ENCODE measurements at regions not wholly inside any gene's neighbourhood (a gene's known extent, or its start where the extent isn't known, plus 50 kb on each side); places are given as distances from the start of the nearest gene placed in this dataset.

DNA sequence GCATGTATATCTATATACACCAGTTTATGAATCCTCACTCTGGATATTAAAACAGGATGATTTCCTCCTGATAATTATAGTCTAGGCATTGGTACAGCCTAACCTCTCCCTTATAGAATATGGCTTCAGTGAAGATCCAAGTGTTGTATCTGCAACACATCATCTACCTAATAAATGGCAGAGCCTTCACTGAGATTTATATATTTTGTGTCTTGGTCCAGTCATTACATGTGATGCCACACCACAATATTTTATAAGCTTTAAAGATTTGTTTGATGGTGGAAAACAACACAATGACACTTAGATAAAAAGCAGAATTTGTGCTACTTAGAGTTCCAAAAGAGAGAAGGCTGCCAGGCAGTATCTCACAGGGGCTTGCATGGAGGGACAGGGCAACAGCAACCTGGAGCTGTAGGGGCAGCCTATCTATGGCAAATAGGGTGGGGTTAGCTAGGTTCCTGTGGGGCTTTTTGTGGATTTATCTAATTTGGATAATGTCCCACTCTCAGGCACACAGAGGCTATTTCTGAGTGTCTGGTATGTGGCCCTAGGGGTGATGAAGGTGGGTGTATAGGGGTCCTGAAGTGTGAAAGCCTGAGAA, 1736.7 kb upstream of the PRR20A start:
- H3K4me1 ChIP-seq = no peaks in the 10 kb centered on the region
- DNase-seq = no peak
- H3K36me3 ChIP-seq = no peaks in the 10 kb centered on the region
- no peak overlapping the region for H3K4me3 ChIP-seq (ENCODE audit: low read depth, low read length)
- H3K9me3 ChIP-seq = no peaks in the 10 kb centered on the region
- H3K27me3 ChIP-seq = no peaks in the 10 kb centered on the region
- TF ChIP-seq, protein P1, sequence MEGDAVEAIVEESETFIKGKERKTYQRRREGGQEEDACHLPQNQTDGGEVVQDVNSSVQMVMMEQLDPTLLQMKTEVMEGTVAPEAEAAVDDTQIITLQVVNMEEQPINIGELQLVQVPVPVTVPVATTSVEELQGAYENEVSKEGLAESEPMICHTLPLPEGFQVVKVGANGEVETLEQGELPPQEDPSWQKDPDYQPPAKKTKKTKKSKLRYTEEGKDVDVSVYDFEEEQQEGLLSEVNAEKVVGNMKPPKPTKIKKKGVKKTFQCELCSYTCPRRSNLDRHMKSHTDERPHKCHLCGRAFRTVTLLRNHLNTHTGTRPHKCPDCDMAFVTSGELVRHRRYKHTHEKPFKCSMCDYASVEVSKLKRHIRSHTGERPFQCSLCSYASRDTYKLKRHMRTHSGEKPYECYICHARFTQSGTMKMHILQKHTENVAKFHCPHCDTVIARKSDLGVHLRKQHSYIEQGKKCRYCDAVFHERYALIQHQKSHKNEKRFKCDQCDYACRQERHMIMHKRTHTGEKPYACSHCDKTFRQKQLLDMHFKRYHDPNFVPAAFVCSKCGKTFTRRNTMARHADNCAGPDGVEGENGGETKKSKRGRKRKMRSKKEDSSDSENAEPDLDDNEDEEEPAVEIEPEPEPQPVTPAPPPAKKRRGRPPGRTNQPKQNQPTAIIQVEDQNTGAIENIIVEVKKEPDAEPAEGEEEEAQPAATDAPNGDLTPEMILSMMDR (IDR thresholded peaks at IDR 0.05; ENCODE audit: low read depth, low read length) = no peak

DNA sequence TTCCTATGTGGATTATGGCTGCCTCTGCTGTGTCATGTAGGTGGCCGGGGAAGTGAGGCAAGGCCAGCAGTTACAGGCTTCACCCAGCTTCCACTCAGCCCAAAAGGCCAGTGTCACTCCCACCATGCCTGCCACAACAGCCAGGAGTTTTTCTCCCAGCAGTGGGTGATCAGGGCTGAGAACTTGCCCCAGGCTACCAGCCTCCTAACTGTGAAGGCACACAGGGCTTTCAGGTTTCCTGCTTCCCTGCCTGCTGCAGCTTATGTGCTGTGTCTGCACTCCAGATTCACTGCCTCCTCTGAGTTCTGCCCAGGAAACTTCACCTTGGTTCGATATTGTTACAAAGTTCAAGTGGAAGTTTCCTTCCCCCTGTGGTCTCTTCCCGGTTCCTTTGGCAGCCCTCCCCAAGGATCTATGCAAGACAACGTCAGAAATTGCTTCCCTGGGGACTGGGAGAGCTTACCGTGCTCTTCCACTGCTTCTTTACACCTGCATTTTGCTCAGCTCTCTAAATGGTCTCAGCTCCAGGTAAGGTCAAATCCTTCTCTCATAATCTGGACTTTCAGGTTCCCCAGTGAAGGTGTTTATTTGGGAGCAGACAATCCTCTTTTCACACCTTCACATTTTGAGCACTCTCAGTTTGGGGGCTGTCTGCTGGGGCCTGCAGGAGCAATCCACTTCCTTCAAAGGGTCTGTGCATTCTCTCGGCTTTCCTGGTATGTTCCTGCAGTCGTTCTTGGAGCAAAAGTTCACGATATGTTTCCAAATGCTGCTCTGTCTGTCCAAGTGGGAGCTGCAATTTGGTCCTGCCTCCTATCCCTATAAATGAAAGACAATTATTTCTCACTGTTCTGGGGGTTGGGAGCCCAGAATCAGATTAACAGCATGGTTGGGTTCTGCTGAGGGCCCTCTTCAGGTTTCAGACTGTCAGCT, 1730.1 kb upstream of the PRR20A start:
- H3K4me3 ChIP-seq (ENCODE audit: low read depth, low read length) = no peak overlapping the region
- H3K4me1 ChIP-seq = peaks cover 5% of the 10 kb centered on the region; the same call in 1 of the 2 replicates
- H3K27me3 ChIP-seq = no peaks in the 10 kb centered on the region
- H3K9me3 ChIP-seq = no peaks in the 10 kb centered on the region
- TF ChIP-seq, protein P1 (IDR thresholded peaks at IDR 0.05; ENCODE audit: low read depth, low read length) = no peak
- peak; percentile 39 for DNase-seq
- H3K36me3 ChIP-seq = no peaks in the 10 kb centered on the region

DNA sequence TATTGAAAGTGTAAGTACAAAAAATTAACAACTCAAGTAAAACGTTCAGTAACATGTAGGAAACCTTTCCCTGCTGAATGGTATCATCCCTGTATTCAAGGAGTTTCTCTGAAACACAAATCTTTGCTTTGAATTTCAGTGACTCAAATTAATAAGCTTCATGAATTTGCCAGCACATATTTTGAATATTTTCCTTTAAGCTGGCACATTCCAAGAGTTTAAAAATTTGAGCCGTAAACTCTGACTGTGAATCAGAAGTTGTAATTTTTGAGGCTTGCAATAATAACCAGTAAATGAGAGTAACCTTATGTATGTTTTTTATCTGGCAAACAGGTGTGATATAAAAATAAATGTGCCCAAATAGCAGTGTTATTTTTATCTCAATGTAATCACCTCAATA, 1722.6 kb upstream of the PRR20A start:
- no peak for DNase-seq
- Histone ChIP-seq H3K27me3 (no peaks in the 10 kb centered on the region), H3K9me3 (no peaks in the 10 kb centered on the region), H3K4me1 (no peaks in the 10 kb centered on the region), H3K4me3 (ENCODE audit: low read depth, low read length) (no peak overlapping the region), H3K36me3 (no peaks in the 10 kb centered on the region)
- TF ChIP-seq, protein P1 (IDR thresholded peaks at IDR 0.05; ENCODE audit: low read depth, low read length) = no peak

DNA sequence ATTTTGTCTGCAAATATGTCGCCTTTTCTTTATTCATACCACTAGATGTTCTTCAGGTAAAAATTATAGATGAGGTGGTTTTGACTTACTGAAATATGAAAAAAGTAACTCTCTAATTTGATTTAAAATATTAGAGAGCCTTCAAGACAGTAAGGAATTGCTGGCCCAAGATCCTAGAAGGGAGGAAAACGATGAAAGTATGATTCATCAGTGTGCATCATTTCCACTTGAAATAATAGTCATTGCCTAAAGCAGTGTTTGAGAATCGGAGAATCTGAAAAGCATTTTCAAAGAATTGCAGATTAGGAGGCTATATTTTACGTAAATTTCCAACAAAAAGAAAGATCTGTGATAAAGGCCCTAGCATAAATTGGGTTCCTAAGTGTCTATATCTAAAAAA, 1707.9 kb upstream of the PRR20A start:
- no peak overlapping the region for H3K4me3 ChIP-seq (ENCODE audit: low read depth, low read length)
- no peaks in the 10 kb centered on the region for H3K27me3 ChIP-seq
- TF ChIP-seq, protein P1 (IDR thresholded peaks at IDR 0.05; ENCODE audit: low read depth, low read length) = no peak
- no peaks in the 10 kb centered on the region for H3K36me3 ChIP-seq
- H3K4me1 ChIP-seq = no peaks in the 10 kb centered on the region
- H3K9me3 ChIP-seq = no peaks in the 10 kb centered on the region
- DNase-seq = no peak

DNA sequence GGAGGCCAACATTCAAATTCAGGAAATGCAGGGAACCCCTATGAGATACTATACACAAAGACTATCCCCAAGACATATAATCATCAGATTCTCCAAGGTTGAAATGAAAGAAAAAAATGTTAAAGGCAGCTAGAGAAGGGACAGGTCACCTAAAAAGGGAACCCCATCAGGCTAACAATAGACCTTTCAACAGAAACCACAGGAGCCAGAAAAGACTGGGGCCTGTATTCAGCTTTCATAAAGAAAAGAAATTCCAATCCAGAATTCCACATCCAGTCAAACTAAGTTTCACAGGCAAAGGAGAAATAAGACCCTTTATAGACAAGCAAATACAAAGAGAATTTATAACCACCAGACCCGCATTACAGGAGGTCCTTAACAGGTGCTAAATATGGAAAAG, 1703.6 kb upstream of the PRR20A start:
- Histone ChIP-seq H3K4me3 (ENCODE audit: low read depth, low read length) (no peak overlapping the region), H3K36me3 (no peaks in the 10 kb centered on the region), H3K4me1 (no peaks in the 10 kb centered on the region), H3K9me3 (no peaks in the 10 kb centered on the region), H3K27me3 (no peaks in the 10 kb centered on the region)
- no peak for DNase-seq
- TF ChIP-seq, protein P1 (IDR thresholded peaks at IDR 0.05; ENCODE audit: low read depth, low read length) = no peak

- Histone ChIP-seq H3K4me1 (no peaks in the 10 kb centered on the region), H3K9me3 (no peaks in the 10 kb centered on the region), H3K36me3 (no peaks in the 10 kb centered on the region), H3K27me3 (no peaks in the 10 kb centered on the region), H3K4me3 (ENCODE audit: low read depth, low read length) (no peak overlapping the region)
- DNase-seq = peak; percentile 5
- TF ChIP-seq, protein P1 (IDR thresholded peaks at IDR 0.05; ENCODE audit: low read depth, low read length) = no peak
Measured at GRCh38 chr13:55439450-55439849, 1701.3 kb upstream of the PRR20A start.
